OCI-LY1 (cell line): ENCODE measurements at regions not wholly inside any gene's neighbourhood (a gene's known extent, or its start where the extent isn't known, plus 50 kb on each side); places are given as distances from the start of the nearest gene placed in this dataset.

ENCODE experiments used
- EZH2 ChIP-seq: fragments of 200-600 bp; sonication (generic), shearing (Covaris generic); IDR thresholded peaks from 2 replicates; pipeline ENCODE4 v1.8.0; 2017; ENCODE audit warnings: borderline replicate concordance, mixed run types, mild to moderate bottlenecking, antibody characterized with exemption, low read length, moderate library complexity, mixed read lengths
- TF ChIP-seq, protein P1 (sequence below): fragments of 200-600 bp; sonication (generic), shearing (Covaris generic); IDR thresholded peaks from 2 replicates; pipeline ENCODE4 v1.5.1; 2017; ENCODE audit warnings: mild to moderate bottlenecking, antibody characterized with exemption, low read length, moderate library complexity, mixed read lengths

GRCh38 chr12:30578426-30578825 is 117.2 kb downstream of the IPO8 start:
- TF ChIP-seq, protein P1, sequence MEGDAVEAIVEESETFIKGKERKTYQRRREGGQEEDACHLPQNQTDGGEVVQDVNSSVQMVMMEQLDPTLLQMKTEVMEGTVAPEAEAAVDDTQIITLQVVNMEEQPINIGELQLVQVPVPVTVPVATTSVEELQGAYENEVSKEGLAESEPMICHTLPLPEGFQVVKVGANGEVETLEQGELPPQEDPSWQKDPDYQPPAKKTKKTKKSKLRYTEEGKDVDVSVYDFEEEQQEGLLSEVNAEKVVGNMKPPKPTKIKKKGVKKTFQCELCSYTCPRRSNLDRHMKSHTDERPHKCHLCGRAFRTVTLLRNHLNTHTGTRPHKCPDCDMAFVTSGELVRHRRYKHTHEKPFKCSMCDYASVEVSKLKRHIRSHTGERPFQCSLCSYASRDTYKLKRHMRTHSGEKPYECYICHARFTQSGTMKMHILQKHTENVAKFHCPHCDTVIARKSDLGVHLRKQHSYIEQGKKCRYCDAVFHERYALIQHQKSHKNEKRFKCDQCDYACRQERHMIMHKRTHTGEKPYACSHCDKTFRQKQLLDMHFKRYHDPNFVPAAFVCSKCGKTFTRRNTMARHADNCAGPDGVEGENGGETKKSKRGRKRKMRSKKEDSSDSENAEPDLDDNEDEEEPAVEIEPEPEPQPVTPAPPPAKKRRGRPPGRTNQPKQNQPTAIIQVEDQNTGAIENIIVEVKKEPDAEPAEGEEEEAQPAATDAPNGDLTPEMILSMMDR = no peak
- no peak for TF ChIP-seq EZH2
